ENCODE measurements at regions not wholly inside any gene's neighbourhood (a gene's known extent, or its start where the extent isn't known, plus 50 kb on each side); places are given as distances from the start of the nearest gene placed in this dataset.
"Not testable (repeated sequence)": the region's sequence is repeated elsewhere in the genome, so short reads cannot be mapped to it uniquely, and the experiment has no call there.

DNA sequence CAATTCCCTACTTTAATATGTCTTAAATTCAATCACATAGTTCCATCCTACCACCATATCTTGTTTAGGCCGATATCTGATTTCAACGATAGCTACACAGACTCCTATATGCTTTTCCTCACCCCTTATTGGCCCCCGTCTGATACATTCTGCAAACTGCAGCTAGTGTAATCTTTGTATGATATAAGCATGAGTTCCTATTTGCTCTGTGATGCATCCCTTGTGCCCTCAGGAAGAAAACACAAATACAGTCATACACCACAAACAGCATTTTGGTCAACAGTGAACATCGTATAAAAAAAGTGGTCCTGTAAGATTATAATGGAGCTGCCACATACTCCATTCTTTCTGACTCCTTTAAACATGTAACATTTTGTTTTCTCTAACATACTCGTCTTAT is 837.8 kb upstream of the CDH6 start:
- ATAC-seq (no peak), DNase-seq (no peak)
- intact Hi-C loops (cut with DNase I) = no loop called here
- Histone ChIP-seq H3K9me3 (no peaks in the 10 kb centered on the region), H3K36me3 (replicated peaks in 1 of 2; ENCODE audit: insufficient read depth in 1 of 2, low read depth in 2 of 2) (no peaks in the 10 kb centered on the region), H3K27me3 (no peaks in the 10 kb centered on the region), H3K4me1 (no peaks in the 10 kb centered on the region), H3K4me3 (no peak overlapping the region), H3K27ac (no peak overlapping the region)
- 54 to 58% methylated on average over 5 of the region's 5 CpGs for WGBS, 2 donors
- TF ChIP-seq POLR2A (IDR thresholded peaks at IDR 0.05) (no peak), CTCF (IDR thresholded peaks at IDR 0.05) (no peak)

- Histone ChIP-seq H3K36me3 (replicated peaks in 1 of 2; ENCODE audit: insufficient read depth in 1 of 2, low read depth in 2 of 2) (no peaks in the 10 kb centered on the region), H3K9me3 (no peaks in the 10 kb centered on the region), H3K4me3 (no peak overlapping the region), H3K27ac (no peak overlapping the region), H3K27me3 (no peaks in the 10 kb centered on the region), H3K4me1 (no peaks in the 10 kb centered on the region)
- 45 to 50% methylated on average over 3 of the region's 3 CpGs for WGBS, 2 donors
- ATAC-seq = no peak
- TF ChIP-seq CTCF (IDR thresholded peaks at IDR 0.05) (no peak), POLR2A (IDR thresholded peaks at IDR 0.05) (no peak)
- intact Hi-C loops (cut with DNase I) = no loop called here
- no peak for DNase-seq
Measured at GRCh38 chr5:30347858-30348257, 845.6 kb upstream of the CDH6 start.

- H3K36me3 ChIP-seq (replicated peaks in 1 of 2; ENCODE audit: insufficient read depth in 1 of 2, low read depth in 2 of 2); DNase-seq; H3K4me3 ChIP-seq; ATAC-seq; H3K9me3 ChIP-seq; H3K27ac ChIP-seq; intact Hi-C loops (cut with DNase I); H3K27me3 ChIP-seq; H3K4me1 ChIP-seq: not testable (repeated sequence)
- WGBS, 2 donors = 55 to 69% methylated on average over 19 to 28 of the region's 50 CpGs
Measured at GRCh38 chr5:30345539-30346345, 847.7 kb upstream of the CDH6 start.

- no peak for TF ChIP-seq POLR2A (IDR thresholded peaks at IDR 0.05)
- TF ChIP-seq CTCF (IDR thresholded peaks at IDR 0.05) = no peak
- H3K36me3 ChIP-seq (replicated peaks in 1 of 2; ENCODE audit: insufficient read depth in 1 of 2, low read depth in 2 of 2) = no peaks in the 10 kb centered on the region
- H3K4me1 ChIP-seq = no peaks in the 10 kb centered on the region
- intact Hi-C loops (cut with DNase I) = no loop called here
- no peaks in the 10 kb centered on the region for H3K9me3 ChIP-seq
- H3K27ac ChIP-seq = no peak overlapping the region
- H3K27me3 ChIP-seq = no peaks in the 10 kb centered on the region
- ATAC-seq (no peak), DNase-seq (no peak)
- no peak overlapping the region for H3K4me3 ChIP-seq
- 46 to 75% methylated on average over 3 of the region's 3 CpGs for WGBS, 2 donors
Measured at GRCh38 chr5:30343707-30344106, 849.8 kb upstream of the CDH6 start.

DNA sequence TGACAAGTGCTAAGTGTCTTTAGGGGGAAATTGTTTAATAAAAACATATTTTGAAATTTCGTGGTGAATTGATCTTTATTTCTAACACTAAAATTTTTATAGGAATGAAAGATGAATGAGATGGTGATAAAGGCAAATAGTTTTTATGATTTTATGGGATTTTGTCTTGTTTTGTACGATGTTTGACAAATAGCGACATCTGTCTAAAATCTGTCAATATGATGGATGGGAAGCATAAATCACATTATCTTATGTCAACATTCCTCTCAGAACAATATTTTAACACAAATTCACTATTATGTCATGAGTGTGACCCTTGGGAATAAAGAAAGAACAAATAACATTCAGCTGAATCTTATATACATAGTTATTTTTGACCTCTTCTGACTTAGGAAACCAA is 852.0 kb upstream of the CDH6 start:
- intact Hi-C loops (cut with DNase I) = no loop called here
- DNase-seq (no peak), ATAC-seq (no peak)
- H3K36me3 ChIP-seq (replicated peaks in 1 of 2; ENCODE audit: insufficient read depth in 1 of 2, low read depth in 2 of 2) = no peaks in the 10 kb centered on the region
- no peak overlapping the region for H3K27ac ChIP-seq
- H3K27me3 ChIP-seq = no peaks in the 10 kb centered on the region
- no peak overlapping the region for H3K4me3 ChIP-seq
- no peak for TF ChIP-seq POLR2A (IDR thresholded peaks at IDR 0.05)
- no peak for TF ChIP-seq CTCF (IDR thresholded peaks at IDR 0.05)
- WGBS, 2 donors = 53 to 54% methylated on average over 3 of the region's 3 CpGs
- no peaks in the 10 kb centered on the region for H3K4me1 ChIP-seq
- no peaks in the 10 kb centered on the region for H3K9me3 ChIP-seq

Data from body of pancreas (tissue), 4 donors.